Right ventricle myocardium inferior (tissue), 1 donor: ENCODE measurements at regions not wholly inside any gene's neighbourhood (a gene's known extent, or its start where the extent isn't known, plus 50 kb on each side); places are given as distances from the start of the nearest gene placed in this dataset.
A peak's percentile ranks its signal among the peaks of the same experiment; 100 is the strongest.

Source experiments
- ATAC-seq: fragments of 200-7000 bp; cut with Tn5 transposase; one replicate; pipeline ENCODE4 v1.9.1; 2020; ENCODE audit warnings: mild to moderate bottlenecking, moderate library complexity
- DNase-seq: peaks from one replicate; pipeline ENCODE4 v3.0.0; 2021; ENCODE audit errors: missing footprints
- intact Hi-C: fragments of 100-400 bp; cut with DNase I; formaldehyde crosslinking; loops from one replicate; pipeline ENCODE4 v1.11.0; 2022
- donor health status: DM: no; HTN: yes; CAD: no; lungs with severe emphysema.

DNA sequence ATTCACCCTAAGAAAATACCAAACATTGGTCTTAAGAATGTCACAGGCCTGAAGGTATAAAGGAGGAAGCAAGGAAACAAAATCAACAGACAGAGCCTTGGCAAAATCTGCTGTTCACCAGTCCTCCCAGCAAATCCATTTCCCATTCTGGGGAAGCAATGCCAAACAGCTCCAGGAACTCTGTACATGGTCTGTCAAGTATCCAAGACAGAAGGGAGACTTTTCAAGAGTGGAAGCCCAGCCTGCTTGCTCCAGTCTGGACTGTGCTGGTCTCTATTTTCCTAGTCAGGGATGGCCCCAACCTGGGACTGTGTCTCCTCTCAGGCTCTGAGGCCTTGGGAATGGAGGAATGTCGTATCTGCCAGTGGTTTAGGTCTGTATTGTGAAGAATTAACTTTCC is 251.5 kb downstream of the DAD1 start:
- no peak for ATAC-seq
- no peak for DNase-seq
- intact Hi-C loops: no loop called here

GRCh38 chr14:22336031-22336430 is 253.0 kb downstream of the DAD1 start:
- no peak for ATAC-seq
- intact Hi-C loops: no loop called here
- DNase-seq: no peak

- DNase-seq (no peak), ATAC-seq (no peak)
- intact Hi-C loops: no loop called here
These were observed 254.4 kb downstream of the DAD1 start for GRCh38 chr14:22334627-22335026.

DNA sequence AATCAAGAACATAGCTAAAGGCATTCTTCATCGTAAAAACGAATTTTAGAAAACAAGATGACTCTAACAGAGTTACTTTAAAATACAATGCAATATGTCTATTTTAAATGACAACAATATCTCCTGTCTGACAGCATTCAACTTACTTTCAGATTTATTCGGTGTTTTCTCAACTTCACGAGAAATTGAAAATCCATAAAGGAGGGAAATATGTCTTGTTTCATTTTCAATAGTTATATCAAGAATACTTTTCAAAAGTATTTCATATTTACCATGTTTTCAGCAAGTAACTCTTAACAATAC is 254.8 kb downstream of the DAD1 start:
- ATAC-seq (no peak), DNase-seq (no peak)
- intact Hi-C loops: no loop called here

GRCh38 chr14:22333422-22334274 is 255.4 kb downstream of the DAD1 start:
- ATAC-seq (no peak), DNase-seq (no peak)
- intact Hi-C loops: no loop called here

GRCh38 chr14:22332686-22333421 is 256.2 kb downstream of the DAD1 start:
- intact Hi-C loops: no loop called here
- ATAC-seq: no peak

DNA sequence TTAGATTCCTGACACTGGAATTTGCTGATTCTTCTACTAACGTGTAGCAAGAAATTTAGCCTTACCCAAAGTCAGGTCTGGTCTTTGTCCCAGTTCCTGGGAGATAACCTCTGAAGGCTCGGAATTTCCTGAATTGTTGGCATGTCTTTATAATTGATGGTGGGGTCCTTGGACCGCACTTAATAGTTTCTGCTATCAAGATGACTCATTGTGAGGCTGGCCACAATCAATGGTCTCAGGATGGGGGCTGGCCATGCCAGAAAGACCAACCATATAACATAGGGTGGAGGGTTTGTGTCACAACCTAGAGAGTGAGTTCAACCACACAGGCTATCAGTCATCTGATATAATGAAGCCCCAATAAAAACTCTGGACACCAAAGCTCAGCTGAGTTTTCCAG is 259.7 kb downstream of the DAD1 start:
- intact Hi-C loops: no loop called here
- DNase-seq (no peak), ATAC-seq (no peak)

More at GRCh38 chr14:22332686-22333421, 256.2 kb downstream of the DAD1 start:
- DNase-seq: no peak

GRCh38 chr14:22325676-22326400 is 263.2 kb downstream of the DAD1 start:
- intact Hi-C loops: no loop called here
- no peak for DNase-seq
- ATAC-seq: no peak

DNA sequence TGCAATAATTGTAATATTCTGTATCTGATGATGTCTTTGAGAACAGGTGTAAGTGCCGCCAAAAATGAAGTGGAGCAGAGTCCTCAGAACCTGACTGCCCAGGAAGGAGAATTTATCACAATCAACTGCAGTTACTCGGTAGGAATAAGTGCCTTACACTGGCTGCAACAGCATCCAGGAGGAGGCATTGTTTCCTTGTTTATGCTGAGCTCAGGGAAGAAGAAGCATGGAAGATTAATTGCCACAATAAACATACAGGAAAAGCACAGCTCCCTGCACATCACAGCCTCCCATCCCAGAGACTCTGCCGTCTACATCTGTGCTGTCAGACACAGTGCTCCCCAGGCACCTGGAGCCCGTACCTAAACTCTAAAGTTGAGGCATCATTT is 268.7 kb downstream of the DAD1 start:
- ATAC-seq (no peak), DNase-seq (no peak)
- intact Hi-C loops: no loop called here

DNA sequence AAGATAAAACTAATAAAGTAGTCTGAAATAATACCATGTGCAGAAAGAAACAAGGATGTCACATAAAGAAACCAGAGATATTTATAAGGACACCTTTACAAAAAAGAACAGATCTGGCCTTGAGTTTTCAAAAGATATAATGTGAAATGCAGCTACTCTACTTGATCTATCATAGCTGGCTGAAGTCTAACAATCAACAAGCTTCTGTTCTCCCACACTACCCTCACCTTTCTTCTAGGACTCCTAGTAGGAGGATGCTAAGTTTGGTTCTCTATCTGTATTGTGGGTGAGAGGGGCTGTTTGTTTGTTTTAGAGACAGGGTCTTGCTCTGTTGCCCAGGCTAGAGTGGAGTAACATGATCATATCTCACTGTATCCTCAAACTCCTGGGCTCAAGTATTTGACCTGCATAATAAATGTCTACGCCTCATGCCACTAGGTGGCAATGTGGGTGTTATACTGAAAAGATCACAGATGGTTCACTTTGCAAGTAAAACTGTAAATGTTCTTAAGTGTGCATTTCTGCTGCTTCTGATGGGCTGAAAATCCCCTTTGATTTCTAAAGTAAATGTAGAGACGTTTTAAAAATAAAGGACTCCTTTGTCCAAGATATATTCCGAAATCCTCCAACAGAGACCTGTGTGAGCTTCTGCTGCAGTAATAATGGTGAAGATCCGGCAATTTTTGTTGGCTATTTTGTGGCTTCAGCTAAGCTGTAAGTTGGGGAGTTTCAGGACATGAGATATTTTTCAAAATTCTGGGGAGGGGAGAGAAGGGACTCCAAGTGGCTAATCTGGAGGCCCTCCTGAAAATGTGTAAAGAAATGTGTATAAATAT is 269.3 kb downstream of the DAD1 start:
- DNase-seq (no peak), ATAC-seq (peak; percentile 76)
- intact Hi-C loops: loop anchor here (2.0 kb wide), 1 partner anchor 55 kb away; no protein-coding TSS in a partner anchor

DNA sequence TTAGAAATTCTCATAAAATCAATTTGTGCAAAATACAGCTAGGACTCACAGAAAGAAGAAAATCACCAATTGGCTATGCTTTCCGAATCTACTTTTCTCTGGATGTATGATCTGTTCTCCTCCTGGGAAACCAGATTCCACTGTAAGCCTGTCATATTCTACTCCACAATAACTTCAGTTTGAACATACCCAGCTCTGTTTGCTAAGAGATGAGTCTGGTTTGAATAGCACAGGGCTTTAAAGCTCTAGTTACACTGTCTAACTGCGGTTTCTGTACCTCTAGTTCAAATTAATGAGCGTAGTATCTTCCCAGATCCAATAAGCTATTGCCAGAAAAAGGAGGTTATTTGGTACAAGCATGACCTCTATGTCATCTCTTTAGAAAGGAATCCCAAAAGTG is 270.1 kb downstream of the DAD1 start:
- intact Hi-C loops: loop anchor here (2.0 kb wide), 1 partner anchor 56 kb away; no protein-coding TSS in a partner anchor
- DNase-seq: no peak
- no peak for ATAC-seq

DNA sequence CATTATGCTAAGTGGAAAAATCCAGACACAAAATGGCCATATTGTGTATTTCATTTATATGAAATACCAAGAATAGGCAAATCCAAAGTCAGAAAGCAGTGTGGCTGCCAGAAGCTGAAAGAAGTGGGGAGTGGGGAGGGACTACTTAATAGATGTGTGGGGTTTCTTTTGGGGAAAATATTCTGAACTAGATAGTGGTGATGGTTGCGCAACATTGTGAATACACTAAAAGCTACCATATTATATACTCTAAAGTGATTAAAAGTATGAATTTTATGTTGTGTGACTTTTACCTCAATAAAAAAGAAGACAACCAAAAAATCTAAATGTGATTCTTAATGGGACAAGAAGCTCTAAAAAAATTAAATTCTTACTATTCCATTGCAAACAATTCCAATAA is 272.6 kb downstream of the DAD1 start:
- ATAC-seq (no peak), DNase-seq (no peak)
- intact Hi-C loops: no loop called here

GRCh38 chr14:22315336-22315735 is 273.7 kb downstream of the DAD1 start:
- ATAC-seq: no peak
- DNase-seq: no peak
- intact Hi-C loops: no loop called here

GRCh38 chr14:22314183-22314820 is 274.7 kb downstream of the DAD1 start:
- ATAC-seq (peak; percentile 72), DNase-seq (no peak)
- intact Hi-C loops: no loop called here

- ATAC-seq (no peak), DNase-seq (no peak)
- intact Hi-C loops: no loop called here
These were observed 275.7 kb downstream of the DAD1 start for GRCh38 chr14:22313172-22313801.

- intact Hi-C loops: no loop called here
- DNase-seq (no peak), ATAC-seq (no peak)
These were observed 277.4 kb downstream of the DAD1 start for GRCh38 chr14:22311636-22312035.

DNA sequence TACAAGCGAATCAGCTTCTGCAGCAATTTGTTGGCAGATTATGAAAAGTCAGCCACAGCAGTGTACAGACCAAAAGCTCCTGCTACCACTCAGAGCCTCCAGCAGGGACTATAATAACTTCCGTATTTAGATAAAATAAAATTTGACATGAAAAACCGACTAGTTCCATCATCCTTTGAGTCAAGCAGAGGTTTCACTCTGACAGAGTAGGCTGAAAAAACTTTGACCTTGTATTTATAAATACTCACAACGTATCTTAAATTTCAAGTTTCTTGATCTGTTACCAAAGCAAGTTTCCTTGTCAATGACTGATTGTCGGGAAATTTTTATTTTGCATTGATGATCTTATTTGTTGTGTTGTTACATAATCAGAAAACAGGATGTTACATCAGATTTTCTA is 283.4 kb downstream of the DAD1 start:
- DNase-seq (no peak), ATAC-seq (no peak)
- intact Hi-C loops: no loop called here

GRCh38 chr14:22304326-22304725 is 284.7 kb downstream of the DAD1 start:
- DNase-seq (no peak), ATAC-seq (no peak)
- intact Hi-C loops: no loop called here
